Right lobe of liver (tissue), 6 donors: ENCODE measurements at regions not wholly inside any gene's neighbourhood (a gene's known extent, or its start where the extent isn't known, plus 50 kb on each side); places are given as distances from the start of the nearest gene placed in this dataset.

Experiments used
- ATAC-seq, 4 donors: fragments of 200-7000 bp; cut with Tn5 transposase; one replicate each; pipeline ENCODE4 v1.9.1; 2020; ENCODE audit warnings: mild to moderate bottlenecking in 4 of 4, moderate library complexity in 4 of 4
- DNase-seq, 3 donors: peaks; one replicate each; pipeline ENCODE4 v3.0.0-alpha.2; 2020
- H3K27ac ChIP-seq, 3 donors: fragments of 200-600 bp; one replicate each; pipeline ENCODE4 v1.8.0; 2022
- H3K27me3 ChIP-seq, 2 donors: fragments of 200-600 bp; one replicate each; pipeline ENCODE4 v1.8.0; 2022
- H3K36me3 ChIP-seq, 4 donors: fragments of 200-600 bp; sonication (generic) in 1 of 4; one replicate each; pipeline versions ENCODE4 v1.5.1 to v1.8.0; 2017 to 2022; ENCODE audit warnings: control low read depth in 1 of 4
- H3K4me1 ChIP-seq, 4 donors: fragments of 200-600 bp; sonication (generic) in 1 of 4; one replicate each; pipeline versions ENCODE4 v1.5.1 to v1.8.0; 2017 to 2022; ENCODE audit warnings: control low read depth in 1 of 4
- H3K4me3 ChIP-seq, 3 donors: fragments of 200-600 bp; one replicate each; pipeline ENCODE4 v1.8.0; 2022
- H3K9me3 ChIP-seq, 4 donors: fragments of 200-600 bp; sonication (generic) in 1 of 4; one replicate each; pipeline versions ENCODE4 v1.5.1 to v1.8.0; 2017 to 2022; ENCODE audit warnings: control low read depth in 1 of 4
- CTCF ChIP-seq, 4 donors: fragments of 200-600 bp in 3 of 4; fragments of 450-650 bp in 1 of 4; IDR thresholded peaks; one replicate each; pipeline versions ENCODE4 v1.5.1 to v1.8.0; 2016 to 2022; ENCODE audit warnings: antibody characterized with exemption in 4 of 4, mild to moderate bottlenecking in 2 of 4
- POLR2A ChIP-seq: fragments of 450-650 bp; IDR thresholded peaks from one replicate; pipeline ENCODE4 v1.6.1; 2017; ENCODE audit warnings: antibody characterized with exemption, mild to moderate bottlenecking
- WGBS: methylation state at CpG from one replicate; pipeline ENCODE4 v1.1.6; 2018; ENCODE audit warnings: low coverage, low lambda C conversion rate; ENCODE audit not compliant: insufficient coverage; ENCODE audit errors: missing lambda C conversion rate; 5-methylcytosine and 5-hydroxymethylcytosine counted together
- intact Hi-C, 2 donors: fragments of 100-400 bp; cut with DNase I; formaldehyde crosslinking; loops; one replicate each; pipeline versions ENCODE4 v1.11.2 to v1.14.1; 2022
- small RNA-seq, 2 experiments: library from RNA; depleted of rRNA; stranded (forward); fragments of <200 nt; gene quantifications; one replicate each; pipeline ENCODE3, GENCODE V24; 2016
- donor health status: DM: no; HTN: yes; CAD: no.
- donor health status: DM: no; HTN: no; CAD: no.
- donor health status: DM: no; HTN: no; CAD: no.
- donor health status: DM: no; HTN: yes; CAD: no.
- donor health status: DM: no; HTN: yes; CAD: no.

GRCh38 chrY:12623204-12623603, 77.8 kb upstream of the USP9Y start:
- WGBS, result no CpG with 5 or more reads among the region's 1 CpG

GRCh38 chrY:12642986-12643385, 58.0 kb upstream of the USP9Y start:
- intact Hi-C loops, result no loop called here
- H3K27ac ChIP-seq, result no peak overlapping the region
- H3K4me1 ChIP-seq, result no peaks in the 10 kb centered on the region
- ATAC-seq (no peak), DNase-seq (no peak)
- WGBS, result no CpG with 5 or more reads among the region's 1 CpG
- TF ChIP-seq POLR2A (no peak), CTCF (IDR thresholded peaks at IDR 0.05) (no peak)
- H3K4me3 ChIP-seq, result no peak overlapping the region
- H3K9me3 ChIP-seq, result no peaks in the 10 kb centered on the region
- no peaks in the 10 kb centered on the region for H3K27me3 ChIP-seq
- no peaks in the 10 kb centered on the region for H3K36me3 ChIP-seq

More at GRCh38 chrY:12623204-12623603, 77.8 kb upstream of the USP9Y start:
- H3K27me3 ChIP-seq, result no peaks in the 10 kb centered on the region
- TF ChIP-seq POLR2A (no peak), CTCF (IDR thresholded peaks at IDR 0.05) (no peak)
- no peaks in the 10 kb centered on the region for H3K4me1 ChIP-seq
- no peak overlapping the region for H3K27ac ChIP-seq
- no peak for DNase-seq
- ATAC-seq, result no peak
- no peaks in the 10 kb centered on the region for H3K36me3 ChIP-seq
- intact Hi-C loops, result no loop called here
- no peak overlapping the region for H3K4me3 ChIP-seq
- no peaks in the 10 kb centered on the region for H3K9me3 ChIP-seq

DNA sequence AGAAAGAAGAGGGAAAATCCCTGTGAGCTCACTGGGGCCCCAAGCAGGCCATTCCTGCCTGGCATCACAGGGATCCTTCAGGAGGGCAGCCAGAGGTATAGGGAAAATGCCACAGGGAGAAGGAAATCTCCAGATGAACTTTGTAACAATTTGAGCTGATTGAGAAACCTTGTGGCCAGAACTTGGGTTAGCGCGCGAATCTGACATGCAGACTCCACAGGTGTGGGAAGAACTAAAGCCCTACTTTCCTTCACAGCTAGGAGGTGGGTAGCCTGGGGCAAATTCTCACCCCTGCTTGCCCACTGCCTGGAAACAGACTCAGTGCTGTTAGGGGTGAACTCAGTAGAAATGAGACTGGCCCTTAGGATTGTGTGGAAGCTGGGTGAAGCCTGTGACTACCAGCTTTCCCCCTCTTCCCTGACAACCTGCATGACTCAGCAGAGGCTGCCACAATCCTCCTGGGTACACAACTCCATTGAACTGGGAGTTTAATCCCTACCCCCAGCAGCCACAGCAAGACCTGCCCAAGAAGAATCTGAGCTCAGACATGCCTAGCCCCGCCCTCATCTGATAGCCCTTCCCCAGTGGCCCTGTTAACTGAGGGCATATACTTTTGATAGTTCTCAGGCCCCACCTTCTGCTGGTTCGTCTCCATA, 57.2 kb upstream of the USP9Y start:
- H3K4me3 ChIP-seq, result no peak overlapping the region
- DNase-seq (no peak), ATAC-seq (no peak)
- no peaks in the 10 kb centered on the region for H3K9me3 ChIP-seq
- no CpG with 5 or more reads among the region's 5 CpGs for WGBS
- intact Hi-C loops, result no loop called here
- H3K36me3 ChIP-seq, result no peaks in the 10 kb centered on the region
- no peaks in the 10 kb centered on the region for H3K4me1 ChIP-seq
- H3K27me3 ChIP-seq, result no peaks in the 10 kb centered on the region
- no peak for TF ChIP-seq POLR2A
- no peak for TF ChIP-seq CTCF (IDR thresholded peaks at IDR 0.05)
- H3K27ac ChIP-seq, result no peak overlapping the region

- Histone ChIP-seq H3K27me3 (no peaks in the 10 kb centered on the region), H3K27ac (no peak overlapping the region), H3K4me1 (no peaks in the 10 kb centered on the region), H3K36me3 (no peaks in the 10 kb centered on the region), H3K9me3 (no peaks in the 10 kb centered on the region), H3K4me3 (no peak overlapping the region)
- DNase-seq (no peak), ATAC-seq (no peak)
- TF ChIP-seq POLR2A (no peak), CTCF (IDR thresholded peaks at IDR 0.05) (no peak)
- intact Hi-C loops, result no loop called here
- WGBS, result no CpG with 5 or more reads among the region's 2 CpGs
Observed at GRCh38 chrY:12651095-12651494, 49.9 kb upstream of the USP9Y start.

Small RNA genes lying in the stretch of these regions (small RNA-seq; reads per million reads assigned to genes)
- 0 reads per million in 2 experiments for gene RN7SL702P
